DND-41 (cell line): ENCODE measurements at regions not wholly inside any gene's neighbourhood (a gene's known extent, or its start where the extent isn't known, plus 50 kb on each side); places are given as distances from the start of the nearest gene placed in this dataset.

Experiments used
- ATAC-seq: fragments of 200-7000 bp; cut with Tn5 transposase; 3 replicates; pipeline ENCODE4 v1.9.1; 2021; ENCODE audit warnings: low read depth; ENCODE audit not compliant: insufficient read depth
- DNase-seq: peaks from one replicate; pipeline ENCODE4 v3.0.0-alpha.2; 2020
- H2AFZ ChIP-seq: 2 replicates; pipeline ENCODE4 v1.6.0; 2012; ENCODE audit warnings: low read depth, low read length
- H3K27ac ChIP-seq: 2 replicates; pipeline ENCODE4 v1.5.1; 2012; ENCODE audit warnings: low read length, inconsistent platforms
- H3K27me3 ChIP-seq: fragments of 200-600 bp; sonication (generic); 2 replicates; pipeline ENCODE4 v1.6.0; 2012; ENCODE audit warnings: low read length, mild to moderate bottlenecking, inconsistent platforms; ENCODE audit not compliant: insufficient read depth, poor library complexity
- H3K36me3 ChIP-seq: 2 replicates; pipeline ENCODE4 v1.5.1; 2012; ENCODE audit warnings: low read length, inconsistent platforms; ENCODE audit not compliant: insufficient read depth
- H3K4me1 ChIP-seq: 2 replicates; pipeline ENCODE4 v1.5.1; 2012; ENCODE audit warnings: mild to moderate bottlenecking, low read length; ENCODE audit not compliant: insufficient read depth
- H3K4me2 ChIP-seq: 2 replicates; pipeline ENCODE4 v1.6.0; 2012; ENCODE audit warnings: mild to moderate bottlenecking, moderate library complexity, low read length, inconsistent platforms; ENCODE audit not compliant: insufficient read depth
- H3K4me3 ChIP-seq, 2 experiments: fragments of 200-600 bp in 1 of 2; shearing (Covaris generic) in 1 of 2; 2 replicates each; pipeline ENCODE4 v1.5.1; 2012 to 2016; ENCODE audit warnings: inconsistent platforms in 2 of 2, low read length in 2 of 2, mild to moderate bottlenecking in 2 of 2, low read depth in 1 of 2, moderate library complexity in 1 of 2
- H3K79me2 ChIP-seq: 2 replicates; pipeline ENCODE4 v1.6.0; 2012; ENCODE audit warnings: low read length, inconsistent platforms; ENCODE audit not compliant: insufficient read depth
- H3K9ac ChIP-seq: 2 replicates; pipeline ENCODE4 v1.6.0; 2012; ENCODE audit warnings: low read depth, mild to moderate bottlenecking, inconsistent platforms, low read length, moderate library complexity
- H3K9me3 ChIP-seq: 2 replicates; pipeline ENCODE4 v1.5.1; 2012; ENCODE audit warnings: low read length, moderate library complexity, mild to moderate bottlenecking, inconsistent platforms; ENCODE audit not compliant: insufficient read depth, severe bottlenecking
- H4K20me1 ChIP-seq: 2 replicates; pipeline ENCODE4 v1.6.0; 2012; ENCODE audit warnings: low read length; ENCODE audit not compliant: insufficient read depth
- CTCF ChIP-seq: IDR thresholded peaks from 2 replicates; pipeline ENCODE4 v1.5.1; 2012; ENCODE audit warnings: borderline replicate concordance, low read length, moderate library complexity, mild to moderate bottlenecking; ENCODE audit not compliant: poor library complexity, severe bottlenecking; ENCODE audit errors: extremely low read depth
- EZH2 ChIP-seq: IDR thresholded peaks from 3 replicates; pipeline ENCODE4 v1.6.1; 2012; ENCODE audit warnings: borderline replicate concordance, low read depth, mild to moderate bottlenecking, moderate library complexity, low read length, inconsistent platforms; ENCODE audit not compliant: severe bottlenecking

GRCh38 chr1:13913396-13913795 is 213.4 kb downstream of the PRDM2 start:
- Histone ChIP-seq H3K27ac (no peak overlapping the region), H3K9me3 (no peaks in the 10 kb centered on the region), H4K20me1 (no peaks in the 10 kb centered on the region), H3K4me3 (no peak overlapping the region), H3K79me2 (no peaks in the 10 kb centered on the region), H3K36me3 (no peaks in the 10 kb centered on the region), H3K4me1 (no peaks in the 10 kb centered on the region), H2AFZ (no peak overlapping the region), H3K4me2 (no peak overlapping the region), H3K9ac (no peak overlapping the region), H3K27me3 (peaks cover 4% of the 10 kb centered on the region)
- no peak for DNase-seq
- no peak for TF ChIP-seq EZH2
- TF ChIP-seq CTCF = no peak
- no peak for ATAC-seq

GRCh38 chr1:13916530-13916929 is 216.5 kb downstream of the PRDM2 start:
- no peak for TF ChIP-seq CTCF
- TF ChIP-seq EZH2 = no peak
- H4K20me1 ChIP-seq = no peaks in the 10 kb centered on the region
- no peaks in the 10 kb centered on the region for H3K36me3 ChIP-seq
- H3K9ac ChIP-seq = no peak overlapping the region
- no peak overlapping the region for H3K4me3 ChIP-seq
- no peak overlapping the region for H3K4me2 ChIP-seq
- no peak overlapping the region for H2AFZ ChIP-seq
- ATAC-seq (no peak), DNase-seq (no peak)
- H3K79me2 ChIP-seq = no peaks in the 10 kb centered on the region
- no peaks in the 10 kb centered on the region for H3K4me1 ChIP-seq
- peaks cover 4% of the 10 kb centered on the region for H3K27me3 ChIP-seq
- H3K27ac ChIP-seq = no peak overlapping the region
- H3K9me3 ChIP-seq = no peaks in the 10 kb centered on the region

GRCh38 chr1:13917607-13918006 is 217.6 kb downstream of the PRDM2 start:
- H2AFZ ChIP-seq = no peak overlapping the region
- DNase-seq = no peak
- H3K79me2 ChIP-seq = no peaks in the 10 kb centered on the region
- no peaks in the 10 kb centered on the region for H3K4me1 ChIP-seq
- H3K4me3 ChIP-seq = no peak overlapping the region
- no peak overlapping the region for H3K9ac ChIP-seq
- no peak for ATAC-seq
- no peaks in the 10 kb centered on the region for H3K9me3 ChIP-seq
- H3K4me2 ChIP-seq = no peak overlapping the region
- H3K27me3 ChIP-seq = peaks cover 4% of the 10 kb centered on the region
- H4K20me1 ChIP-seq = no peaks in the 10 kb centered on the region
- H3K27ac ChIP-seq = no peak overlapping the region
- H3K36me3 ChIP-seq = no peaks in the 10 kb centered on the region
- TF ChIP-seq CTCF (no peak), EZH2 (no peak)

GRCh38 chr1:13918862-13919261 is 218.9 kb downstream of the PRDM2 start:
- Histone ChIP-seq H3K9me3 (no peaks in the 10 kb centered on the region), H3K79me2 (no peaks in the 10 kb centered on the region), H3K9ac (no peak overlapping the region), H2AFZ (no peak overlapping the region), H3K4me1 (no peaks in the 10 kb centered on the region), H3K27ac (no peak overlapping the region), H4K20me1 (no peaks in the 10 kb centered on the region), H3K27me3 (peaks cover 4% of the 10 kb centered on the region), H3K36me3 (no peaks in the 10 kb centered on the region), H3K4me2 (no peak overlapping the region), H3K4me3 (no peak overlapping the region)
- ATAC-seq (no peak), DNase-seq (no peak)
- TF ChIP-seq EZH2 (no peak), CTCF (no peak)
